ENCODE measurements at regions not wholly inside any gene's neighbourhood (a gene's known extent, or its start where the extent isn't known, plus 50 kb on each side); places are given as distances from the start of the nearest gene placed in this dataset.
"Not testable (repeated sequence)": the region's sequence is repeated elsewhere in the genome, so short reads cannot be mapped to it uniquely, and the experiment has no call there.

GRCh38 chr2:128585706-128586105, 267.0 kb upstream of the HS6ST1 start:
- DNase-seq = peak; percentile 69

GRCh38 chr2:128589681-128590080, 271.0 kb upstream of the HS6ST1 start:
- DNase-seq = no peak

GRCh38 chr2:128590309-128591021, 271.8 kb upstream of the HS6ST1 start:
- DNase-seq = no peak

GRCh38 chr2:128591022-128591860, 272.6 kb upstream of the HS6ST1 start:
- DNase-seq = no peak

GRCh38 chr2:128591861-128592822, 273.5 kb upstream of the HS6ST1 start:
- no peak for DNase-seq

GRCh38 chr2:128593518-128593878, 274.8 kb upstream of the HS6ST1 start:
- DNase-seq = no peak

- DNase-seq = no peak
These were observed 275.4 kb upstream of the HS6ST1 start for GRCh38 chr2:128593879-128594650.

- no peak for DNase-seq
These were observed 275.9 kb upstream of the HS6ST1 start for GRCh38 chr2:128594651-128594910.

GRCh38 chr2:128594953-128595677, 276.4 kb upstream of the HS6ST1 start:
- DNase-seq = no peak

- DNase-seq = no peak
These were observed 277.2 kb upstream of the HS6ST1 start for GRCh38 chr2:128595763-128596395.

GRCh38 chr2:128596396-128597120, 277.9 kb upstream of the HS6ST1 start:
- DNase-seq = no peak

GRCh38 chr2:128597121-128597762, 278.6 kb upstream of the HS6ST1 start:
- DNase-seq = no peak

- not testable (repeated sequence) for DNase-seq
These were observed 279.6 kb upstream of the HS6ST1 start for GRCh38 chr2:128598260-128598659.

- DNase-seq = no peak
These were observed 280.3 kb upstream of the HS6ST1 start for GRCh38 chr2:128598862-128599441.

GRCh38 chr2:128599700-128600099, 281.0 kb upstream of the HS6ST1 start:
- DNase-seq = no peak

GRCh38 chr2:128600581-128601297, 282.1 kb upstream of the HS6ST1 start:
- no peak for DNase-seq

- DNase-seq = no peak
These were observed 282.8 kb upstream of the HS6ST1 start for GRCh38 chr2:128601298-128602037.

GRCh38 chr2:128602038-128602698, 283.5 kb upstream of the HS6ST1 start:
- no peak for DNase-seq

Measured in HCEC 1CT (cell line).